ENCODE measurements at regions not wholly inside any gene's neighbourhood (a gene's known extent, or its start where the extent isn't known, plus 50 kb on each side); places are given as distances from the start of the nearest gene placed in this dataset.
"Not testable (repeated sequence)": the region's sequence is repeated elsewhere in the genome, so short reads cannot be mapped to it uniquely, and the experiment has no call there.

DNA sequence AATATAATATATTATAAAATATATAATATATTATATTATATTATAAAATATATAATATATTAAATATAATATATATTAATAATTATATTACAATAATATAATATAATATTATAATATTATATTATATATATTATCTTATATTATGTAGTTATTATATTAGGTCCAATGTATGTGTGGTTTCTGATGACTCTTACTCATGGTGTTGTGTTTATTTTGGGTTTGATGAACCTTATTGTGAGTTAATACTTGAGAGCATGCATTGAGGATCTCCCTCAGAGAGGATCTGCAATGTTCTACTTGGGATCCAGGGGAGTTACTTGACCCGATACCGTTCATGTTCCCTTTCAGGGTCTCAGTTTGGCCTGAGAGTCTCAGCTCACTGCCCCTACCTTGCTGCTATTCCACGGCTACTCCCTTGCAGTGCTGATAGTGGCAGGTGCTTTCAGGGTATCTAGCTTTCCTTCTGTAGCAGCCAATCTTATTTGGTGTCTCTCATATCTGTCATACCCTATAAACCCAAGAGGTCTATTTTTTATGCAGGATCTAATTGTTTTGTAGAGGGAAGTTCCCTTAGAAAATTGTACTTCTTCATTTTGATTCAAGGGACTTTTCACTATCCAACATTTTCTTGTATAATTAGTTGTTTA is 89.1 kb upstream of the ZDHHC17 start:
- Histone ChIP-seq H3K36me3 (ENCODE audit: control insufficient read depth in 1 of 2, insufficient read depth in 2 of 2, low read length in 2 of 2) (no peaks in the 10 kb centered on the region), H3K4me2 (ENCODE audit: low read length) (no peak overlapping the region), H3K9ac (ENCODE audit: low read length) (no peak overlapping the region), H3K4me1 (ENCODE audit: control insufficient read depth in 1 of 2, insufficient read depth in 2 of 2, low read length in 2 of 2) (peaks cover 0 to 6% of the 10 kb centered on the region in 2 experiments; a peak in 2 of 4 replicates), H3K9me2 (ENCODE audit: insufficient read depth) (no peaks in the 10 kb centered on the region), H3K4me3 (replicated peaks in 1 of 2; ENCODE audit: low read depth in 1 of 2, low read length in 2 of 2) (no peak overlapping the region), H3K27ac (ENCODE audit: low read depth, low read length) (no peak overlapping the region), H4K20me1 (ENCODE audit: insufficient read depth) (no peaks in the 10 kb centered on the region), H3K27me3 (ENCODE audit: insufficient read depth, low read length) (no peaks in the 10 kb centered on the region), H2AFZ (ENCODE audit: low read depth, low read length, poor library complexity, severe bottlenecking) (no peak overlapping the region), H3K79me2 (ENCODE audit: insufficient read depth, low read length) (no peaks in the 10 kb centered on the region), H3K9me3 (ENCODE audit: control insufficient read depth in 1 of 2, insufficient read depth in 1 of 2, low read depth in 1 of 2, low read length in 2 of 2) (no peaks in the 10 kb centered on the region)
- DNase-seq (ENCODE audit: low read depth, low spot score) (no peak), ATAC-seq (no peak)
- CTCF ChIA-PET = no interaction called here
- RAD21 ChIA-PET (ENCODE audit: low non-redundant PET in 1 of 2, low total read pairs in 2 of 2, uncharacterized antibody in 2 of 2, unreplicated experiment in 2 of 2) = no interaction called here
- intact Hi-C loops (cut with micrococcal nuclease) = no loop called here
- TF ChIP-seq SRF (IDR thresholded peaks at IDR 0.05; ENCODE audit: low read depth) (no peak), POLR2A (IDR thresholded peaks at IDR 0.05; ENCODE audit: borderline replicate concordance, extremely low read depth, insufficient read depth, insufficient read length) (no peak), ZNF274 (IDR thresholded peaks at IDR 0.05; ENCODE audit: low read depth, low read length) (no peak)
- POLR2A ChIA-PET = no interaction called here
- no TSS peak for BruUV-seq (replicated peaks)

DNA sequence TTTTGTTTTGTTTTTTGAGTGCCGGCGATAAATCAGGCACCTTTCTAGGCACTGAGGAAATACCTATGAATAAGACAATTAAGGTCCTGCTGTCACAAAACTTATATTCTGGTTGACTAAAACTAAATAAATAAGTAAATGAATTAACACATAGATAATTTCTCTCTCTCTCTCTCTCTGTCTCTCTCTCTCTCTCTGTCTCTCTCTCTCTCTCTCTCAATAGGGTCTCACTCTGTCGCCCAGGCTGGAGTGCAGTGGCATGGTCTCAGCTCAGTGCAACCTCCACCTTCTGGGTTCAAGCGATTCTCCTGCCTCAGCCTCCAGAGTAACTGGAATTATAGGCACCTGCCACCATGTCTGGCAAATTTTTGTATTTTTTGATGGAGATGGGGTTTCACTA is 87.7 kb upstream of the ZDHHC17 start:
- POLR2A ChIA-PET; H3K27ac ChIP-seq (ENCODE audit: low read depth, low read length); H4K20me1 ChIP-seq (ENCODE audit: insufficient read depth); H3K4me2 ChIP-seq (ENCODE audit: low read length); H2AFZ ChIP-seq (ENCODE audit: low read depth, low read length, poor library complexity, severe bottlenecking); BruUV-seq (replicated peaks); H3K79me2 ChIP-seq (ENCODE audit: insufficient read depth, low read length); H3K9me2 ChIP-seq (ENCODE audit: insufficient read depth); intact Hi-C loops (cut with micrococcal nuclease); DNase-seq (ENCODE audit: low read depth, low spot score); H3K4me3 ChIP-seq (replicated peaks in 1 of 2; ENCODE audit: low read depth in 1 of 2, low read length in 2 of 2); H3K9me3 ChIP-seq (ENCODE audit: control insufficient read depth in 1 of 2, insufficient read depth in 1 of 2, low read depth in 1 of 2, low read length in 2 of 2); H3K9ac ChIP-seq (ENCODE audit: low read length); H3K36me3 ChIP-seq (ENCODE audit: control insufficient read depth in 1 of 2, insufficient read depth in 2 of 2, low read length in 2 of 2); H3K27me3 ChIP-seq (ENCODE audit: insufficient read depth, low read length); CTCF ChIA-PET; ATAC-seq; H3K4me1 ChIP-seq (ENCODE audit: control insufficient read depth in 1 of 2, insufficient read depth in 2 of 2, low read length in 2 of 2); RAD21 ChIA-PET (ENCODE audit: low non-redundant PET in 1 of 2, low total read pairs in 2 of 2, uncharacterized antibody in 2 of 2, unreplicated experiment in 2 of 2): not testable (repeated sequence)

DNA sequence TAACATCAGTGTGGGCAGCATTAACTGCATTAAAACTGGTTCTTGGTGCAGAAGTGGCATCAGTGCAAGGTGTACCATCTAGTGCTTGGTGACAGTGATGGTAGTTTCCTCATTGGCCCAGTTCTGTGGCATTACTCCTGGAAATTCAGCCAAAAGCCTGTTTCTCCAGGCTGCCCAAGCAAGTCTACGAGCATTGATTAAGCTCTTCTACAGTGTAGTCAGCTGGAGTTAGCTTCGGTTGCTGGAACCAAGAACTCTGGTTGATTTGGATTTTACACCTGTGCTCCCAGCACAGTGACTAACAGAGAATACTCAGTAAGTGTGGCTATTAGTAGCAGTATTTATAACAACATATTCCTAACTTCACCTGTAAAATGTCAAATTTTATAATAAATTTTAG is 84.9 kb upstream of the ZDHHC17 start:
- ChIA-PET POLR2A (no interaction called here), RAD21 (ENCODE audit: low non-redundant PET in 1 of 2, low total read pairs in 2 of 2, uncharacterized antibody in 2 of 2, unreplicated experiment in 2 of 2) (no interaction called here), CTCF (no interaction called here)
- H3K9ac ChIP-seq (ENCODE audit: low read length) = no peak overlapping the region
- ATAC-seq (no peak), DNase-seq (ENCODE audit: low read depth, low spot score) (no peak)
- H4K20me1 ChIP-seq (ENCODE audit: insufficient read depth) = no peaks in the 10 kb centered on the region
- H3K4me3 ChIP-seq (replicated peaks in 1 of 2; ENCODE audit: low read depth in 1 of 2, low read length in 2 of 2) = no peak overlapping the region
- H3K36me3 ChIP-seq (ENCODE audit: control insufficient read depth in 1 of 2, insufficient read depth in 2 of 2, low read length in 2 of 2) = no peaks in the 10 kb centered on the region
- TF ChIP-seq CEBPB (IDR thresholded peaks at IDR 0.05; ENCODE audit: low read depth) (no peak), EZH2phosphoT487 (IDR thresholded peaks at IDR 0.05; ENCODE audit: borderline replicate concordance) (no peak), RAD21 (IDR thresholded peaks at IDR 0.05; ENCODE audit: low read depth) (no peak)
- H3K9me3 ChIP-seq (ENCODE audit: control insufficient read depth in 1 of 2, insufficient read depth in 1 of 2, low read depth in 1 of 2, low read length in 2 of 2) = no peaks in the 10 kb centered on the region
- no peaks in the 10 kb centered on the region for H3K4me1 ChIP-seq (ENCODE audit: control insufficient read depth in 1 of 2, insufficient read depth in 2 of 2, low read length in 2 of 2)
- H2AFZ ChIP-seq (ENCODE audit: low read depth, low read length, poor library complexity, severe bottlenecking) = no peak overlapping the region
- no peaks in the 10 kb centered on the region for H3K79me2 ChIP-seq (ENCODE audit: insufficient read depth, low read length)
- no peaks in the 10 kb centered on the region for H3K27me3 ChIP-seq (ENCODE audit: insufficient read depth, low read length)
- H3K27ac ChIP-seq (ENCODE audit: low read depth, low read length) = no peak overlapping the region
- no peak overlapping the region for H3K4me2 ChIP-seq (ENCODE audit: low read length)
- H3K9me2 ChIP-seq (ENCODE audit: insufficient read depth) = no peaks in the 10 kb centered on the region
- intact Hi-C loops (cut with micrococcal nuclease) = no loop called here
- BruUV-seq (replicated peaks) = no TSS peak

Measured in HCT116 (cell line).